GM13977 (cell line): ENCODE measurements at regions not wholly inside any gene's neighbourhood (a gene's known extent, or its start where the extent isn't known, plus 50 kb on each side); places are given as distances from the start of the nearest gene placed in this dataset.

Experiments used
- DNase-seq: peaks from one replicate; pipeline ENCODE4 v3.0.0; 2012; ENCODE audit warnings: low spot score
- CTCF ChIP-seq: IDR thresholded peaks from 2 replicates; pipeline ENCODE4 v1.5.1; 2012; ENCODE audit warnings: mild to moderate bottlenecking, control low read depth; ENCODE audit not compliant: insufficient read depth; ENCODE audit errors: extremely low read depth, missing control alignments
- in situ Hi-C: fragments of 300-500 bp; cut with MboI; formaldehyde crosslinking; loops from one replicate; pipeline ENCODE4 v1.12.0; 2022; ENCODE audit warnings: low sequenced_read_pairs, low pct_unique_long_range_greater_than_20kb, mixed read lengths, inconsistent platforms; ENCODE audit not compliant: unreplicated experiment

DNA sequence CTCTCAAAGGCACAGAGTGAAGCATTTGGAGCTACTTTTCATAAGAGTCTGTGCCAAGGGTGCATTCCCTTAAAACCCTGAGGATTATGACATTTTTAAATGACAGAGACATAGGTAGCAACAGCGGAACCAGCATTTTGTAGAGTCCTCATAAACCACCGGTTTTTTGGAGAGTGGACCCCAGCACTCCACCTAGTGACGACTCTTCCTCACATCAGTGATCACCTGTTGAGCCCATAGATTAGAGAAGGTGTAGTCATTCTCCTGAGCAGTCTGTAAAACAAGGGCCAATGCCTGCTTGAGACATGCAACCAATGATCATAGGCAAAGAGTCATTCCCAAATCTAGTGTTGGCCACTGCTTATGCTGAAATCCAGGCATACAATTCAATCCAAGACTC is 399.1 kb downstream of the GXYLT1 start:
- DNase-seq: no peak
- in situ Hi-C loops: no loop called here
- no peak for TF ChIP-seq CTCF

DNA sequence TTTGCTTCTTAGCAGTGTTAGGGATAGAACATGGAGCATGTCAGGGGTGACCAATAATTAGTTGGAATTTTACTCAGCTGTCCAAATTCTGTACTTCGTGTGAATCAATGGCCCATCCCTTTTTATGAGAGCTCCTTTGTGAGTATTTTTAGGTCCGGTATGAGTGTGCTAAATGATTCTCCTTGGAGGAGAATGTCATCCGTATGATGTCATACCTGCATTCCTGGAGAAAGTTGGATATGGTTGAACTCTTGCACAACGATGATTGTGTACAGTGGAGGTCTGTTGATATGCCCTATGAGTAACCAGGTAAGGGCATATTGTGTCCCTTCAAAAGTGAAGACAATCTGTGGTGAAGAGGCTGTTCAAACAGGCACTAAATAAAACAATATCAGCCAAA is 400.8 kb downstream of the GXYLT1 start:
- in situ Hi-C loops: no loop called here
- no peak for DNase-seq
- TF ChIP-seq CTCF: no peak

- no peak for TF ChIP-seq CTCF
- DNase-seq: no peak
- in situ Hi-C loops: no loop called here
These were observed 405.6 kb downstream of the GXYLT1 start for GRCh38 chr12:41739066-41739465.

GRCh38 chr12:41737423-41737822 is 407.3 kb downstream of the GXYLT1 start:
- in situ Hi-C loops: no loop called here
- no peak for TF ChIP-seq CTCF

GRCh38 chr12:41736436-41736835 is 408.2 kb downstream of the GXYLT1 start:
- no peak for TF ChIP-seq CTCF
- in situ Hi-C loops: no loop called here
- DNase-seq: no peak

More at GRCh38 chr12:41737423-41737822, 407.3 kb downstream of the GXYLT1 start:
- DNase-seq: no peak

- in situ Hi-C loops: no loop called here
- no peak for DNase-seq
- TF ChIP-seq CTCF: no peak
These were observed 413.0 kb downstream of the GXYLT1 start for GRCh38 chr12:41731691-41732090.

- in situ Hi-C loops: no loop called here
- DNase-seq: no peak
- no peak for TF ChIP-seq CTCF
These were observed 413.6 kb downstream of the GXYLT1 start for GRCh38 chr12:41731061-41731460.
